Endothelial cell of umbilical vein (primary cell): ENCODE measurements at regions not wholly inside any gene's neighbourhood (a gene's known extent, or its start where the extent isn't known, plus 50 kb on each side); places are given as distances from the start of the nearest gene placed in this dataset.

Experiments used
- BruUV-seq: library from RNA; stranded (reverse); fragments of 400-500 nt; replicated peaks from 2 replicates; lab custom pipeline; 2021; lab: Mats Ljungman, UMichigan
- CTCF ChIA-PET: fragments of 300-600, 350-600 bp; sonication (Branson Sonifier 250); formaldehyde crosslinking; loops from one replicate; lab custom pipeline; 2021; ENCODE audit warnings: antibody characterized with exemption, inconsistent platforms; lab: Charles Lee
- POLR2A ChIA-PET: fragments of 300-600, 350-600 bp; sonication (Branson Sonifier 250); formaldehyde crosslinking; loops from one replicate; lab custom pipeline; 2021; ENCODE audit warnings: antibody characterized with exemption, inconsistent platforms; lab: Charles Lee
- DNase-seq: peaks from one replicate; pipeline ENCODE4 v3.0.0-alpha.2; 2011; ENCODE audit warnings: low read depth, low spot score
- FAIRE-seq: peaks from 2 replicates; lab custom pipeline; 2011; peaks lifted over from hg19 to GRCh38; lab: Jason Lieb, UNC
- H2AFZ ChIP-seq: 2 replicates; pipeline ENCODE4 v1.6.0; 2012; ENCODE audit warnings: low read depth, low read length, control low read depth, inconsistent platforms
- H3K27ac ChIP-seq: 2 replicates; pipeline ENCODE4 v1.5.1; 2011; ENCODE audit warnings: low read depth, mild to moderate bottlenecking, control low read depth, low read length, moderate library complexity; ENCODE audit not compliant: insufficient read depth
- H3K27me3 ChIP-seq, 2 experiments: 2 replicates each; pipeline versions ENCODE4 v1.6.0 to v1.6.1; 2011; ENCODE audit warnings: low read length in 2 of 2, mixed read lengths in 1 of 2; ENCODE audit not compliant: control insufficient read depth in 2 of 2, insufficient read depth in 2 of 2
- H3K36me3 ChIP-seq, 2 experiments: 2 replicates in 1 of 2; 3 replicates in 1 of 2; pipeline ENCODE4 v1.5.1; 2011; ENCODE audit warnings: low read length in 2 of 2, mild to moderate bottlenecking in 1 of 2, moderate library complexity in 1 of 2; ENCODE audit not compliant: control insufficient read depth in 2 of 2, insufficient read depth in 2 of 2; ENCODE audit errors: extremely low read depth in 1 of 2
- H3K4me1 ChIP-seq: 3 replicates; pipeline ENCODE4 v1.5.1; 2011; ENCODE audit warnings: mild to moderate bottlenecking, low read length; ENCODE audit not compliant: control insufficient read depth, insufficient read depth; ENCODE audit errors: extremely low read depth
- H3K4me2 ChIP-seq: 2 replicates; pipeline ENCODE4 v1.6.1; 2011; ENCODE audit warnings: low read length, control low read depth, mixed read lengths; ENCODE audit not compliant: insufficient read depth
- H3K4me3 ChIP-seq, 3 experiments: fragments of 200-600 bp in 1 of 3; sonication (generic), shearing (Covaris generic) in 1 of 3; replicated peaks in 1 of 3; 2 replicates each; pipeline ENCODE4 v1.5.1; 2011 to 2016; ENCODE audit warnings: control low read depth in 3 of 3, low read length in 3 of 3, mild to moderate bottlenecking in 2 of 3, inconsistent platforms in 1 of 3, low read depth in 1 of 3, moderate library complexity in 1 of 3; ENCODE audit not compliant: insufficient read depth in 1 of 3
- H3K79me2 ChIP-seq: 2 replicates; pipeline ENCODE4 v1.6.0; 2012; ENCODE audit warnings: low read length, inconsistent platforms; ENCODE audit not compliant: control insufficient read depth, insufficient read depth
- H3K9ac ChIP-seq: replicated peaks from 2 replicates; pipeline ENCODE3; 2011; ENCODE audit warnings: low read length, control low read depth; ENCODE audit not compliant: insufficient read depth; ENCODE audit errors: extremely low read depth
- H3K9me1 ChIP-seq: replicated peaks from 3 replicates; pipeline ENCODE4 v1.6.0; 2011; ENCODE audit warnings: mild to moderate bottlenecking, low read length; ENCODE audit not compliant: control insufficient read depth, insufficient read depth; ENCODE audit errors: extremely low read depth
- H3K9me3 ChIP-seq: replicated peaks from 2 replicates; pipeline ENCODE4 v1.5.1; 2012; ENCODE audit warnings: low read length, inconsistent platforms; ENCODE audit not compliant: control insufficient read depth, insufficient read depth
- H4K20me1 ChIP-seq: replicated peaks from 2 replicates; pipeline ENCODE3; 2011; ENCODE audit warnings: mild to moderate bottlenecking, low read length; ENCODE audit not compliant: control insufficient read depth, insufficient read depth; ENCODE audit errors: extremely low read depth
- EZH2 ChIP-seq: IDR thresholded peaks from 2 replicates; pipeline ENCODE4 v1.6.1; 2012; ENCODE audit warnings: borderline replicate concordance, low read depth, mild to moderate bottlenecking, moderate library complexity, low read length, inconsistent platforms; ENCODE audit not compliant: severe bottlenecking
- FOS ChIP-seq: IDR thresholded peaks from 2 replicates; pipeline ENCODE4 v1.6.1; 2011; ENCODE audit warnings: mild to moderate bottlenecking, low read length, moderate library complexity, borderline replicate concordance; ENCODE audit not compliant: insufficient read depth
- GATA2 ChIP-seq: IDR thresholded peaks from 2 replicates; pipeline ENCODE4 v1.7.0; 2011; ENCODE audit warnings: low read depth, mild to moderate bottlenecking, moderate library complexity, mixed read lengths, low read length; ENCODE audit not compliant: insufficient read length, insufficient read depth
- JUN ChIP-seq: IDR thresholded peaks from 2 replicates; pipeline ENCODE4 v1.6.1; 2011; ENCODE audit warnings: borderline replicate concordance, low read depth; ENCODE audit not compliant: insufficient read length, insufficient read depth
- MYC ChIP-seq: IDR thresholded peaks from one replicate; pipeline ENCODE4 v1.6.1; 2011; ENCODE audit warnings: mild to moderate bottlenecking, low read depth, low read length
- POLR2A ChIP-seq: IDR thresholded peaks from 2 replicates; pipeline ENCODE4 v1.6.1; 2012; ENCODE audit warnings: low read depth, mild to moderate bottlenecking, control low read depth, low read length
- POLR2AphosphoS5 ChIP-seq: IDR thresholded peaks from 2 replicates; pipeline ENCODE4 v1.6.1; 2012; ENCODE audit warnings: low read depth, mild to moderate bottlenecking, control low read depth, low read length, moderate library complexity; ENCODE audit not compliant: insufficient read depth
- dilution Hi-C: fragments of 300-500 bp; cut with MboI; formaldehyde crosslinking; loops from one replicate; pipeline ENCODE4 v1.15.0; 2019; ENCODE audit warnings: low sequenced_read_pairs; ENCODE audit not compliant: extremely low pct_ligation_motif_present
- intact Hi-C: fragments of 100-400 bp; cut with micrococcal nuclease; formaldehyde crosslinking; loops from one replicate; pipeline ENCODE4 v1.10.0; 2022
- TF ChIP-seq, protein P1 (sequence below): IDR thresholded peaks from 2 replicates; pipeline ENCODE4 v1.6.1; 2011; ENCODE audit not compliant: insufficient read depth, insufficient read length
- TF ChIP-seq, protein P2 (sequence below), 2 donors: IDR thresholded peaks; 1 replicate in 1 of 2; 2 replicates in 1 of 2; pipeline ENCODE4 v1.5.1; 2011; ENCODE audit warnings: low read length in 2 of 2, mild to moderate bottlenecking in 2 of 2, moderate library complexity in 2 of 2, control low read depth in 1 of 2, inconsistent platforms in 1 of 2, low read depth in 1 of 2; ENCODE audit not compliant: insufficient read depth in 1 of 2; ENCODE audit errors: extremely low read depth in 1 of 2

DNA sequence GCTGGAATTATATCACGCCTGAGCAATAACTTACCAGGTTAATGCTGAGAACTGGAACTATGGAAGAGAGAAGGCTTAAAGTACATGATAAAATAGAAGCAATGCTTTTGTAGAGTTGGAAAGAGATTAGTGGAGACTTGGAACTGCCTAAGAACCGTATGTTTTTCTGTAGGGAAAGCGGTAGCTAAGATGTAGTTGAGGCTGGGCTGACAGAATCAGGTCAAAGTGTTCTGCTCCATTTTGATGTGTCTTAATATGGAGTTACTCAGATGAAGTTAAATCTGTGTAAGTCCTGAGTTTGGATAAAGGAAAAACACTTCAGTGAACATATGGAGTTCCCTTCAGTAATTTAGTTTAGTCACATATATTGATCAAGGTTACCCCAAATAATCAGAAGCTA is 860.9 kb upstream of the CXADR start:
- Histone ChIP-seq H3K9me3 (no peaks in the 10 kb centered on the region), H3K9ac (no peak overlapping the region), H3K9me1 (no peaks in the 10 kb centered on the region), H3K4me2 (no peak overlapping the region), H3K27ac (no peak overlapping the region), H3K36me3 (no peaks in the 10 kb centered on the region), H3K4me1 (no peaks in the 10 kb centered on the region), H3K79me2 (no peaks in the 10 kb centered on the region), H4K20me1 (no peaks in the 10 kb centered on the region), H3K4me3 (no peak overlapping the region), H2AFZ (no peak overlapping the region), H3K27me3 (no peaks in the 10 kb centered on the region)
- dilution Hi-C loops (no loop called here), intact Hi-C loops (no loop called here)
- CTCF ChIA-PET = no interaction called here
- no TSS peak for BruUV-seq
- FAIRE-seq (no peak), DNase-seq (no peak)
- TF ChIP-seq, protein P1, sequence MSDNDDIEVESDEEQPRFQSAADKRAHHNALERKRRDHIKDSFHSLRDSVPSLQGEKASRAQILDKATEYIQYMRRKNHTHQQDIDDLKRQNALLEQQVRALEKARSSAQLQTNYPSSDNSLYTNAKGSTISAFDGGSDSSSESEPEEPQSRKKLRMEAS = no peak
- TF ChIP-seq POLR2A = no peak
- no peak for TF ChIP-seq POLR2AphosphoS5
- no peak for TF ChIP-seq EZH2
- TF ChIP-seq GATA2 = no peak
- TF ChIP-seq, protein P2, sequence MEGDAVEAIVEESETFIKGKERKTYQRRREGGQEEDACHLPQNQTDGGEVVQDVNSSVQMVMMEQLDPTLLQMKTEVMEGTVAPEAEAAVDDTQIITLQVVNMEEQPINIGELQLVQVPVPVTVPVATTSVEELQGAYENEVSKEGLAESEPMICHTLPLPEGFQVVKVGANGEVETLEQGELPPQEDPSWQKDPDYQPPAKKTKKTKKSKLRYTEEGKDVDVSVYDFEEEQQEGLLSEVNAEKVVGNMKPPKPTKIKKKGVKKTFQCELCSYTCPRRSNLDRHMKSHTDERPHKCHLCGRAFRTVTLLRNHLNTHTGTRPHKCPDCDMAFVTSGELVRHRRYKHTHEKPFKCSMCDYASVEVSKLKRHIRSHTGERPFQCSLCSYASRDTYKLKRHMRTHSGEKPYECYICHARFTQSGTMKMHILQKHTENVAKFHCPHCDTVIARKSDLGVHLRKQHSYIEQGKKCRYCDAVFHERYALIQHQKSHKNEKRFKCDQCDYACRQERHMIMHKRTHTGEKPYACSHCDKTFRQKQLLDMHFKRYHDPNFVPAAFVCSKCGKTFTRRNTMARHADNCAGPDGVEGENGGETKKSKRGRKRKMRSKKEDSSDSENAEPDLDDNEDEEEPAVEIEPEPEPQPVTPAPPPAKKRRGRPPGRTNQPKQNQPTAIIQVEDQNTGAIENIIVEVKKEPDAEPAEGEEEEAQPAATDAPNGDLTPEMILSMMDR (IDR thresholded peaks at IDR 0.05; ENCODE audit: extremely low read depth in 1 of 2, insufficient read depth in 1 of 2, low read depth in 1 of 2, low read length in 2 of 2) = no peak
- TF ChIP-seq FOS = no peak
- no peak for TF ChIP-seq MYC
- TF ChIP-seq JUN = no peak
- POLR2A ChIA-PET = no interaction called here
